K562 (cell line): ENCODE measurements at regions not wholly inside any gene's neighbourhood (a gene's known extent, or its start where the extent isn't known, plus 50 kb on each side); places are given as distances from the start of the nearest gene placed in this dataset.

Source experiments
- PHF21A ChIP-seq: fragments of 450-650 bp; IDR thresholded peaks from 2 replicates; pipeline ENCODE4 v1.6.1; 2017; ENCODE audit warnings: low read depth, borderline replicate concordance
- SMAD2 ChIP-seq: fragments of 150-350 bp; IDR thresholded peaks from 2 replicates; pipeline ENCODE4 v1.6.1; 2014; ENCODE audit warnings: low read depth, mild to moderate bottlenecking, low read length
- TGIF2 ChIP-seq: sonication (generic); formaldehyde crosslinking; IDR thresholded peaks from 2 replicates; pipeline ENCODE4 v1.8.1; 2022; ENCODE audit warnings: mild to moderate bottlenecking, missing genetic modification reagents, moderate library complexity
- U2AF2 ChIP-seq: fragments of 200-400 bp; formaldehyde crosslinking; optimal IDR thresholded peaks from 2 replicates; pipeline ENCODE3; 2017; ENCODE audit warnings: low read depth, mild to moderate bottlenecking, low read length
- TF ChIP-seq, protein P1 (sequence below): fragments of 450-650 bp; IDR thresholded peaks from 2 replicates; pipeline ENCODE4 v1.6.1; 2016; ENCODE audit warnings: low read depth
- TF ChIP-seq, protein P2 (sequence below): fragments of 450-650 bp; formaldehyde crosslinking; IDR thresholded peaks from 2 replicates; pipeline ENCODE4 v1.4.0; 2022; ENCODE audit warnings: missing genetic modification characterization

DNA sequence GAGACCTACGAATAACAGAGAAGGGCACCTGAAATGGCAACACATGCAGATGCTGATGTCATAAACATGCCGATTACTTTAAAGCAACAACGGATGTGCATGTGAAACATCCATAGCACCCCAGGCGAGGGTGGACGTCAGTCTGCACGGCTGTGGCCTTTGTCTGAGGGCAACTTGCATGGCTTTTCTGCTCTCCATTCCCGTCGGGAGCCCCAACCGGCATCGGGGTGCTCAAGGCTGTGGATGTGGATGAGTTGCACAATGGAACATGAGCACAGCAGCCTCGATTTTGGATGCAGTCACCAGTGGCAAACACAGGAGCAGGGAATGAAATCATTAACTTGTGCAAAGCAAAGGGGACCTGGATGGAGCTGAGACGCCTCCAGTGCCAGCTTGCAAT lies 298.2 kb upstream of the SALL3 start (continued):
- TF ChIP-seq, protein P1, sequence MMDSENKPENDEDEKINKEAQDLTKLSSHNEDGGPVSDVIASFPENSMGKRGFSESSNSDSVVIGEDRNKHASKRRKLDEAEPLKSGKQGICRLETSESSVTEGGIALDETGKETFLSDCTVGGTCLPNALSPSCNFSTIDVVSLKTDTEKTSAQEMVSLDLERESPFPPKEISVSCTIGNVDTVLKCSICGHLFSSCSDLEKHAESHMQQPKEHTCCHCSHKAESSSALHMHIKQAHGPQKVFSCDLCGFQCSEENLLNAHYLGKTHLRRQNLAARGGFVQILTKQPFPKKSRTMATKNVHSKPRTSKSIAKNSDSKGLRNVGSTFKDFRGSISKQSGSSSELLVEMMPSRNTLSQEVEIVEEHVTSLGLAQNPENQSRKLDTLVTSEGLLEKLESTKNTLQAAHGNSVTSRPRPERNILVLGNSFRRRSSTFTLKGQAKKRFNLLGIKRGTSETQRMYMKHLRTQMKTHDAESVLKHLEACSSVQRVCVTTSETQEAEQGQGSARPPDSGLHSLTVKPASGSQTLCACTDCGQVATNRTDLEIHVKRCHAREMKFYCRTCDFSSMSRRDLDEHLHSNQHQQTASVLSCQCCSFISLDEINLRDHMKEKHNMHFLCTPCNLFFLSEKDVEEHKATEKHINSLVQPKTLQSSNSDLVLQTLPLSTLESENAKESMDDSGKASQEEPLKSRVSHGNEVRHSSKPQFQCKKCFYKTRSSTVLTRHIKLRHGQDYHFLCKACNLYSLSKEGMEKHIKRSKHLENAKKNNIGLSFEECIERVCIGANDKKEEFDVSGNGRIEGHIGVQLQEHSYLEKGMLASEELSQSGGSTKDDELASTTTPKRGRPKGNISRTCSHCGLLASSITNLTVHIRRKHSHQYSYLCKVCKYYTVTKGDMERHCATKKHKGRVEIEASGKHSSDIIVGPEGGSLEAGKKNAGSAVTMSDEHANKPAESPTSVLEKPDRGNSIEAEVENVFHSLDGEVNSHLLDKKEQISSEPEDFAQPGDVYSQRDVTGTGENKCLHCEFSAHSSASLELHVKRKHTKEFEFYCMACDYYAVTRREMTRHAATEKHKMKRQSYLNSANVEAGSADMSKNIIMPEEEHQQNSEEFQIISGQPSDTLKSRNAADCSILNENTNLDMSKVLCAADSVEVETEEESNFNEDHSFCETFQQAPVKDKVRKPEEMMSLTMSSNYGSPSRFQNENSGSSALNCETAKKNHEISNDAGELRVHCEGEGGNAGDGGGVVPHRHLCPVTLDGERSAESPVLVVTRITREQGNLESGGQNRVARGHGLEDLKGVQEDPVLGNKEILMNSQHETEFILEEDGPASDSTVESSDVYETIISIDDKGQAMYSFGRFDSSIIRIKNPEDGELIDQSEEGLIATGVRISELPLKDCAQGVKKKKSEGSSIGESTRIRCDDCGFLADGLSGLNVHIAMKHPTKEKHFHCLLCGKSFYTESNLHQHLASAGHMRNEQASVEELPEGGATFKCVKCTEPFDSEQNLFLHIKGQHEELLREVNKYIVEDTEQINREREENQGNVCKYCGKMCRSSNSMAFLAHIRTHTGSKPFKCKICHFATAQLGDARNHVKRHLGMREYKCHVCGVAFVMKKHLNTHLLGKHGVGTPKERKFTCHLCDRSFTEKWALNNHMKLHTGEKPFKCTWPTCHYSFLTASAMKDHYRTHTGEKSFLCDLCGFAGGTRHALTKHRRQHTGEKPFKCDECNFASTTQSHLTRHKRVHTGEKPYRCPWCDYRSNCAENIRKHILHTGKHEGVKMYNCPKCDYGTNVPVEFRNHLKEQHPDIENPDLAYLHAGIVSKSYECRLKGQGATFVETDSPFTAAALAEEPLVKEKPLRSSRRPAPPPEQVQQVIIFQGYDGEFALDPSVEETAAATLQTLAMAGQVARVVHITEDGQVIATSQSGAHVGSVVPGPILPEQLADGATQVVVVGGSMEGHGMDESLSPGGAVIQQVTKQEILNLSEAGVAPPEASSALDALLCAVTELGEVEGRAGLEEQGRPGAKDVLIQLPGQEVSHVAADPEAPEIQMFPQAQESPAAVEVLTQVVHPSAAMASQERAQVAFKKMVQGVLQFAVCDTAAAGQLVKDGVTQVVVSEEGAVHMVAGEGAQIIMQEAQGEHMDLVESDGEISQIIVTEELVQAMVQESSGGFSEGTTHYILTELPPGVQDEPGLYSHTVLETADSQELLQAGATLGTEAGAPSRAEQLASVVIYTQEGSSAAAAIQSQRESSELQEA, result no peak
- TF ChIP-seq TGIF2 (CRISPR knock-in tag), result no peak
- no peak for TF ChIP-seq PHF21A
- TF ChIP-seq U2AF2, result no peak
- TF ChIP-seq, protein P2, sequence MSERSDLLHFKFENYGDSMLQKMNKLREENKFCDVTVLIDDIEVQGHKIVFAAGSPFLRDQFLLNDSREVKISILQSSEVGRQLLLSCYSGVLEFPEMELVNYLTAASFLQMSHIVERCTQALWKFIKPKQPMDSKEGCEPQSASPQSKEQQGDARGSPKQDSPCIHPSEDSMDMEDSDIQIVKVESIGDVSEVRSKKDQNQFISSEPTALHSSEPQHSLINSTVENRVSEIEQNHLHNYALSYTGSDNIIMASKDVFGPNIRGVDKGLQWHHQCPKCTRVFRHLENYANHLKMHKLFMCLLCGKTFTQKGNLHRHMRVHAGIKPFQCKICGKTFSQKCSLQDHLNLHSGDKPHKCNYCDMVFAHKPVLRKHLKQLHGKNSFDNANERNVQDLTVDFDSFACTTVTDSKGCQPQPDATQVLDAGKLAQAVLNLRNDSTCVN (CRISPR knock-in tag), result no peak
- no peak for TF ChIP-seq SMAD2
